ENCODE measurements at regions not wholly inside any gene's neighbourhood (a gene's known extent, or its start where the extent isn't known, plus 50 kb on each side); places are given as distances from the start of the nearest gene placed in this dataset.
"Not testable (repeated sequence)": the region's sequence is repeated elsewhere in the genome, so short reads cannot be mapped to it uniquely, and the experiment has no call there.

DNA sequence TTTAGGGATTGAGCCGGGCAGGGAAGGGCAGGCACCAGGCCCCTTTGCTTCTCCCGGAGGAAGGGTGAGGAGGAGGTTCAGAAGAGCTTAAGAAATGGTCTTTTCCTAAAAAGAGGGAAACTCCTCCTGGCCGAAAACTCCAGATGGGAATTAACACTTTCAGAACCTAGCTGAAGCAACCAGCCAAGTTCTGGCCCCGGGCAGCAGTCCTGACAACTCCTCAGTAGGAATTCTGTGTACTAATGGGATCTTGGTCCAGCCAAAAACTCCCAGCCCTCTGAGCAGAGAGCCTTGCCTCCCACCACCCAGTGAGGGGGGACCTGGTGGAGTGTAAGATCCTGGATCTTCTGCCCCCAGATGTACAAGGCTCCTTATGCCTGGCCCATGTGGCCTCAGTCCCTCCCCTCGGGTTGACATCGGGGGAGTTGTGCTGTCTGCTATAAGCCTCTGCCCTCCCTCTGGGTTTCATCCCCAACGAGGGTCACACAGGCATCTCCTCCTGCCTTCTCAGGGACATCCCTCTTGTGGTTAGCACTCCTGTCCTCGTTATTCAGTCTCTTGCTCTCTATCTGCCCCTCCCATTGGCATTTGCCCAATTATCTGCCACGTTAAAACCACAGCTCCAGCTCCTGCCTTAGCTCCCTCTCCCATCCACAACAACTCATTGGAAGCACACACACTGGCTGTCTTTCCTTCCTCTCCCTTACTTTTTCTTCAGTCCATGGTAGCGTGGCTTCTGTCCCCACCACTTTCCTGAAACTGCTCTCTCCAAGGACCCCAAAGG lies 184.6 kb downstream of the CYP26B1 start:
- no peaks in the 10 kb centered on the region for H3K27me3 Mint-ChIP-seq
- no peak overlapping the region for H3K4me3 Mint-ChIP-seq
- no peaks in the 10 kb centered on the region for H3K4me1 Mint-ChIP-seq
- H3K36me3 Mint-ChIP-seq, result no peaks in the 10 kb centered on the region
- peaks cover 5 to 18% (median 14%) of the 10 kb centered on the region in 3 donors for H3K9me3 Mint-ChIP-seq
- H3K27ac Mint-ChIP-seq, result no peak overlapping the region

DNA sequence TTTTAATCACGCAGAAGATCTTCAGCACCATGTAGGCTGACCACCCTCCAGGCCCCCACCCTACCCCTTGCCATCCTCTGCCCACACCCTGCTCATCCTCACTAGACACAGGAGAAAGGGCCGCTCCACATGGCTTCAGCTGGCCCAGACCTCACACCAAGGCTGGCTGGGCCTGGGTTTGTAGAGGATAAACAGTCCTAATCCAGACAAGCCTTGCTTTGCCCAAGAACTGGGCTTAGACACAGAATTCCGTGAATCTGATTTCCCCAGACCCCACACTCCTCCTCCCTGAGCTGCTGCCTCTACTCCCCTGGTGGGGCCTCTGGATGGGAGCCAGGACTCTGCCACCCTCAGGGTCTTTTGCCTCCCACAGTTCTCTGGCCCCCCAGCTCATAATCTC lies 185.3 kb downstream of the CYP26B1 start:
- no peaks in the 10 kb centered on the region for H3K36me3 Mint-ChIP-seq
- no peaks in the 10 kb centered on the region for H3K4me1 Mint-ChIP-seq
- no peak overlapping the region for H3K4me3 Mint-ChIP-seq
- H3K27me3 Mint-ChIP-seq, result no peaks in the 10 kb centered on the region
- H3K9me3 Mint-ChIP-seq, result peaks cover 5 to 22% (median 20%) of the 10 kb centered on the region in 3 donors
- H3K27ac Mint-ChIP-seq, result no peak overlapping the region

DNA sequence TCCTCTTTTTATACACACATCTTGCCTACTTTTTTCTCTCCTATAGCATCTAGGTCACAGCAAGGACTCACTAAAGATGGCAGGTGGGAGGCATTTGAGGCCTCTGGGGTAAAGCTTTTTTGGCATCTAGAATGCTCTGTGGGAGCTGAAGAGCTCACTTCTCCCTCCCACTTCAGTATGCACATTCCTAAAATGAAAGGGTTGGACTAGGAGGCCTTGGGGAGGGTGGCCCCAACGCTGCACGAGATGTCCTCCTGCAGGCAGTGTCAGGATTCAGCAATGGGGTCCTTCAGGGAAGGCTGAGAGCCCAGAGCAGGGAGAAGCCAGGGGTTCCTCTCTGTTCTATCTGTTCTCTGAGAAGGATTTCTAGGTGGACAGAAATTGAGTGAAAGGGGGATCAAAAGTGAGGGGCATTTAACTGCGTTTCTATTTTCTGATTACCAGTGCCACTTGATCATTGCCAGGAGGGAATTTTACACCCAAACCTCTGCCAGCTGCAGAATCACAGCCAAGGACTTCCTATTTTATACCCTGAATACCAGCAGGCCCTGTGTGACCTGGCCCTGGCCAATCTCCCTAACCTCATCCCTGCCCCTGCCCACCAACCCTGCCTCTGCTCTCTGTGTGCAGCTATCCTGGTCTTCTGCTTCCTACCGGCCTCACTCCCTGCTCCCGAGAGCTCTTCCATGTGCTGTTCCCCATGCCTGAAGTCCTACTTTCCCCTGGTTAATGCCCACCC lies 186.2 kb downstream of the CYP26B1 start:
- H3K36me3 Mint-ChIP-seq, result peaks cover 2% of the 10 kb centered on the region
- H3K4me1 Mint-ChIP-seq, result no peaks in the 10 kb centered on the region
- H3K4me3 Mint-ChIP-seq, result no peak overlapping the region
- H3K27me3 Mint-ChIP-seq, result no peaks in the 10 kb centered on the region
- H3K9me3 Mint-ChIP-seq, result peaks cover 7 to 27% (median 26%) of the 10 kb centered on the region in 3 donors
- H3K27ac Mint-ChIP-seq, result no peak overlapping the region

DNA sequence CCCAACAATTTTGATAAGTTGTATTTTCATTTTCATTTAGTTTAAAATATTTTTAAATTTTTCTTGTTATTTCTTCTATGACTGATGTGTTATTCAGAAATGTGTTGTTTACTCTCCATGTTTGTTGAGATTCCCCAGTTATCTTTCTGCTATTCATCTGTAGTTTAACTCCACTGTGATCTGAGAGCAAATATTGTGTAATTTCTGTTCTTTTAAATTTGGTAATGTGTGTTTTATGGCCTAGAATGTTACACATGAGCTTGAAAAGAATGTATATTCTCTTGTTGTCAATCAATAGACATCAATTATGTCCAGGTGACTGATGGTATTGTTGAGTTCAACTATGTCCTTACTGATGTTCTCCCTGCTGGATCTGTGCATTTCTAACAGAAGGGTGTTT lies 188.2 kb downstream of the CYP26B1 start:
- Mint-ChIP-seq H3K27ac (no peak overlapping the region), H3K27me3 (no peaks in the 10 kb centered on the region), H3K9me3 (peaks cover 9 to 27% (median 26%) of the 10 kb centered on the region in 3 donors), H3K4me3 (no peak overlapping the region), H3K36me3 (peaks cover 2% of the 10 kb centered on the region), H3K4me1 (no peaks in the 10 kb centered on the region)

DNA sequence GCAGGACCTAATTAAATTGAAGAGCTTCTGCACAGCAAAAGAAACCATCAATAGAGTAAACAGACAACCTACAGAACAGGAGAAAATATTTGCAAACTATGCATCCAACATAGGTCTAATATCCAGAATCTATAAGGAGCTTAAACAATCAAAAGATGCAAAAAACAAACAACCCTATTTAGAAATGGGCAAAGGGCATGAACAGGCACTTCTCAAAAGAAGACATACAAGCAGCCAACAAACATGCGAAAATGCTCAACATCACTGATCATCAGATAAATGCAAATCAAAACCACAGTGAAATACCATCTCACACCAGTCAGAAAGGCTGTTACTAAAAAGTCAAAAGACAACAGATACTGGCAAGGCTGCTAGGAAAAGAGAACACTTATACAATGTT lies 189.2 kb downstream of the CYP26B1 start:
- H3K9me3 Mint-ChIP-seq, result peaks cover 9 to 32% (median 26%) of the 10 kb centered on the region in 3 donors

DNA sequence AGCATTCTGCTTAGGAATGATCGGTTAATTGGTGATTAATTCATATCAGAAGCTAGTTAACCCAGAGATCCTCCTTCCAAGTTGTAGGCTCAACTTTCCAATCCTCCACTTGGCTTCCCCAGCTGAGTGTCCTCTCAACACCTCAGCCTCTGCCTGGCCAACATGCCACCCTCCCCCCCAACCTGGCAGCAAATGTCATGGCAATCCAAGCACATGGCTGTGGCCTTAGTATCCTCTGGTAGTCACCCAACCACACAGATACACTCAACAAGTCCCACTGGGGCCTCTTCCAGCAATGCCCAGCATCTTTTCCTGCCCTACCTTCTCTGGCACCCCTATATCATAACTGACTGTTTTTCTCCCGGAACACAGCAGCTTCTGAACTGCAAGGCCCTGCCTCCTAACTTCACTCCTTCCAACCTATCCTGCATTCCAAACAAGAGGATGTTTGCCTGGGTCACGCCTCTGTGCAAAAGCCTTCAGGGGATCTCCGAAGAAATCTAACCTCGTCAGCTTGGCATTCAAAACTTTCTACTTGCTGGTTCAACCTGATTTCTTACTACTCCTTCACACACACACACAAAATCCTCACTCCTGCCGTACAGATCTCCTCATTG lies 195.0 kb downstream of the CYP26B1 start:
- Mint-ChIP-seq H3K4me1 (no peaks in the 10 kb centered on the region), H3K4me3 (no peak overlapping the region), H3K27me3 (peaks cover 1% of the 10 kb centered on the region), H3K36me3 (peaks cover 5% of the 10 kb centered on the region), H3K27ac (no peak overlapping the region), H3K9me3 (peaks cover 5 to 12% (median 8%) of the 10 kb centered on the region in 3 donors)

More for the DNA sequence above, 189.2 kb downstream of the CYP26B1 start:
- H3K4me1 Mint-ChIP-seq, H3K27me3 Mint-ChIP-seq, H3K36me3 Mint-ChIP-seq, H3K4me3 Mint-ChIP-seq, H3K27ac Mint-ChIP-seq: not testable (repeated sequence)

DNA sequence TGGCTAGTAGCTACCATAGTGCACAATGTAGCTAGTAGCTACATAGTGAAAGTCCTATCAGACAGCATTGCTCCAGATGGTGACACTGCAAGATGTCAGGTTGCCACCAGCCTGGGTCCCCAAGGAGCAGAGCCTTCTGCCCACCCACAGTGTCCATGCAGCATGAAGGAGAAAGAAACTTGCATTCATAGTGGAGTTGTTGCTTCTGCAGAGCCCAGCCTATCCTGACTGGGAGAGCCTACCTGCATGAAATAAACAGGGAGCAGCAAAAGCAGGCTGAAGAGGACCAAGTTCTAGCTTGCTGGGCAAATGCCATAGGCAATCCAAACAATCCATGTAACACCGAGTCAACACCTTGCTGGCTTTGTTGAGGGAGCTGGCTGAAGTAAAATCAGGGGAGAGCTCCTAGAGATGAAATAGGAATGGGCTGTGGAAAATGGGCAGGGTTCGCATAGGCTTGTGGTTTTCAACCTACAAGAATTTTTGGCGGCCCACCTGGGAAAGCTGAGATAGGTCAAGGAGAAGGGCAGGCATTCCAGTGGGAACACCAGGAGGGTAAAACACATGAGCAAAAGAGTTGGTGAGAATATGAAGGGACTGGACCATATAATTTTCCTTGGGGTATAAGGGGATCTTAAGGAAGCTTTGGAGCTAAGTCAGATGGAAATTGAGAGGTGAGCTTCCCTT lies 195.8 kb downstream of the CYP26B1 start:
- Mint-ChIP-seq H3K4me1 (no peaks in the 10 kb centered on the region), H3K27me3 (peaks cover 1% of the 10 kb centered on the region), H3K4me3 (no peak overlapping the region), H3K27ac (no peak overlapping the region), H3K36me3 (peaks cover 3% of the 10 kb centered on the region), H3K9me3 (peaks cover 2 to 7% (median 2%) of the 10 kb centered on the region in 3 donors)

DNA sequence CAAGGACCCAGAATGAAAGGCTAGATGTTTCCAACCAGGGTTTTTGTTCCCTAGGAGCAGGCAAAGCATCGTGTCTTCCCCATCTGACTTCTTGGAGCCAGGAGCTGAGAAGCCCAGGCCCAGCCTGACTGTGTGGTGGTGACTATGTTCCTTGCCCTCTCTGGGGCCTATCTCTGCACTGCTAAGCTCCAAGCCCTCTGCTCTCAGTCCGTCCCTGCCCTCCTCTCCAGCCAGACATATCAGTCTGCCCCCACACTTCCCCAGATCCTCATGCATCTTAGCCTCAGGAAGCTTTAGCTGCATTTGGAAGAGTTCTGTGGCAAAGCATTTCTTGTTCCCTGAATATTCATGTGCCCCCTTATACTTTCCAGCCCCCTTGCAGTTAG lies 196.6 kb downstream of the CYP26B1 start:
- Mint-ChIP-seq H3K27ac (no peak overlapping the region), H3K4me1 (no peaks in the 10 kb centered on the region), H3K4me3 (no peak overlapping the region), H3K9me3 (peaks cover 0 to 6% (median 2%) of the 10 kb centered on the region in 3 donors), H3K27me3 (peaks cover 1% of the 10 kb centered on the region), H3K36me3 (peaks cover 3% of the 10 kb centered on the region)

DNA sequence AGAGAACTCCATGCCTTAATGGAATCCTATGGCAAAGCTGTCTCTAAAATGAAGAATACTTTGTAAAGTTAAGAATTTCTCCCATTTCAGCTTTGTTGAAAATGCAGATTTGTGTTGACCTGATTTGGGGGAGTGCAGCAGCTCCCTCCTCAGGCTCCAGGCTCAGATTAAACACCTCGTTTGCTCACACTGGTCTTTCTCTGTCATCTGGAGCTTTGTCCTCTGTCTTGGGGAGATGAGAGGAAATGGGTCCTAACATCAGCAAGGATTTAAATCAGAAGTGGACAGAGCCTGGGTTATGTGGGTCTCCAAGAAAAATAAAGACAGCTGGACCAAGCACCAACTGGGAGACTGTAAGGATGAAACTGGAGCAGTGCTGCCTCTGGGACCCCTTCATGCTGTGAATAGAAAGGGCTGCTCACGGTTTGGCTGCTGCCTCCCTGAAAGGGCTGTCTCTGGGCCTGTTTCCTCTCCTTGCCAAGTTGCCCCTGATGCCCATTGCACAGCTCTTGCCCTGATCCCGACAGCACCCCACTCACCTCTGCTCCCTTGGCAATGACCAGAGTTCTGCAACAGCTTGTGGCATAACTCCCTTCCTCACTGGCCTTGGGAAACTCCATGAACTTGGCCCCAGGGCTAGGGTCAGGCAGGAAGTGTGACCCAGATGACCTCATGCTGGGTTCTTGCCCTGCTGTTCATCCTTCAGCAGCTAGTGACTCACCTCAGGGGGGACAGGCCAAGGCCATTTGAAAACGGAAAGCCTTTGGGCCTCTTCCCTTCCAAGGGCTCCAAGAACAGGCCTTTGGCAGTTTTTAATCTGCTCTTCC lies 197.2 kb downstream of the CYP26B1 start:
- H3K27me3 Mint-ChIP-seq, result peaks cover 1% of the 10 kb centered on the region
- no peak overlapping the region for H3K4me3 Mint-ChIP-seq
- H3K27ac Mint-ChIP-seq, result no peak overlapping the region
- H3K4me1 Mint-ChIP-seq, result no peaks in the 10 kb centered on the region
- peaks cover 0 to 6% (median 2%) of the 10 kb centered on the region in 3 donors for H3K9me3 Mint-ChIP-seq
- peaks cover 3% of the 10 kb centered on the region for H3K36me3 Mint-ChIP-seq

DNA sequence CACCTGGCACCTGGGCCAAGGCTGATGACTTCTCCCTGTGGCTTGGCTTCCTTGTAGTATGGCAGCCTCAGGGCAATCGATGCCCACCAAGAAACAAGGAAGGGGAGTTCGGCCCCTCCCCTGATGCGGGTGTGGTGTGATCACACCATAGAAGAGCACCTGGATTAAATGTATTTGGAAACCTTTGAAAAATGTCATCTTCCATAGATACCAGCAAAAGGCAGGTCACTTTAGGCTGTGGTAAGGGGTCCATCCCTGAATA lies 198.2 kb downstream of the CYP26B1 start:
- peaks cover 1% of the 10 kb centered on the region for H3K27me3 Mint-ChIP-seq
- no peak overlapping the region for H3K4me3 Mint-ChIP-seq
- H3K9me3 Mint-ChIP-seq, result peaks cover 0 to 6% (median 0%) of the 10 kb centered on the region in 3 donors
- no peak overlapping the region for H3K27ac Mint-ChIP-seq
- H3K36me3 Mint-ChIP-seq, result peaks cover 3% of the 10 kb centered on the region
- H3K4me1 Mint-ChIP-seq, result no peaks in the 10 kb centered on the region

DNA sequence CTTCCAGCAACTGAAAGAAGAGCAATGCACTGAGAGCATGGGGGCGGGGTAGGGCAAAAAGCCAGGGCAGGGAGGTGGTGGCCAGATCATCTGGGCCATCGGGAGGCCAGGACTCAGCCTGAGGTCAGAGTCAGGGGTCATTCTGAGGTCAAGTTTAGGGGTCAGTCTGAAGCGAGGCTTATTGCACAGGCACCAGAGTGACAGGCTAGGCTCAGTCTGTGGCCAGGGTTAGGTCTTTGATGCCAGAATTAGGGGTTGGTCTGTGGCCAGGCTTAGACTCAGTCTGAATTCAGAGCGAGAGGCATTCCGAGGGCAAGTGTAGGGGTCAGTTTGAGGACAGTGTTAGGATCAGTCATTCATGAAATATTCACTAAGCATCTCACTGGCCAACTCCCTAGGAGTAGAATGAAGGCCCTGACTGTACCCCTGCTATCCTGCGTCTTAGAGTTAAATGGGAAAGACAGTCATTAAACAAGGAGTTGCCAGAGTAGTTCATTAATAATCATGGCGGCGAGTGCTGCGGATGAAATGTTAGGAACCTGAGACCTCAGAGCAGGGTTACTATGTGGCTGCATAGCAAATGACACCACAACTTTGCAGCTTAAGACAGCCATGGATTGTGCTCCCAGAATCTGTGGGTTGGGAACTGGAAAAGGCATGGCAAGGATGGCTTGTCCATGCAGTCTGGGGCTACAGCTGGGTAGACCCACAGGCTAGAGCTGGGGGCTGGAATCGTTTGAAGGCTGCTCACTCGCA lies 198.7 kb downstream of the CYP26B1 start:
- H3K9me3 Mint-ChIP-seq, result peaks cover 0 to 3% (median 0%) of the 10 kb centered on the region in 3 donors
- H3K36me3 Mint-ChIP-seq, result peaks cover 3% of the 10 kb centered on the region
- no peaks in the 10 kb centered on the region for H3K4me1 Mint-ChIP-seq
- no peak overlapping the region for H3K27ac Mint-ChIP-seq
- H3K4me3 Mint-ChIP-seq, result no peak overlapping the region
- H3K27me3 Mint-ChIP-seq, result peaks cover 1% of the 10 kb centered on the region

DNA sequence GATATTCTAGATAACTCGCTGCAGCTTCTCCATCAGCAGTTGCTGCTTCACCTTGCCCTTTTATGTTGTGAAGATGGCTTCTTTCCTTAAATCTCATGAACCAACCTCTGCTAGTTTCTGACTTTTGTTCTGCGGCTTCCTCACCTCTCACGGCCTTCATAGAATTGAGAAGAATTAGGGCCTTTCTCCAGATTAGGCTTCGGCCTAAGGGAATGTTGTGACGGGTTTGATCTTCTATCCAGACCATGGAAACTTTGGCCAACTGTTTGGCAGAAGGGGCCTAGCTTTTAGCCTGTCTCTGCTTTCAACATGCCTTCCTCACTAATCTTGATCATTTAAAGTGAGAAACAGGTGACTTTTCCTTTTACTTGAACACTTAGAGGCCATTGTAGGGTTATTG lies 199.9 kb downstream of the CYP26B1 start:
- Mint-ChIP-seq H3K27ac (no peak overlapping the region), H3K27me3 (peaks cover 1% of the 10 kb centered on the region), H3K36me3 (peaks cover 1% of the 10 kb centered on the region)

DNA sequence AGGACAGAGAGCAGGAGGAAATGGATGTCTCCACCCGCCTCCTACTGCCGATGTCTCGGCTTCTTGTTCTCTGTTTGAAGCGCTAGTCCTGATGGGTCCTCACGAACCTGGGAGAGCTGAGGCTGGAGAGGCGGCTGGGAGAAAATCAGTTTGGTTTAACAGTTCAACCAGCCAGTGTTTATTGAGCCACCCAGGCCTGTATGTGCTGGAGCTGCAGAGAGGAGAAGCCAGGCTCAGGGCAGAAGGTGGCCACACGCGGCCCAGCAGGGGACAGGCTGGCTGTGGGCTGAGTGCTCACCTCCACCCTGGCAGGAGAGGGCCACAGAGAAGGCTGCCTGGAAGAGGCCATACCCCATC lies 202.1 kb downstream of the CYP26B1 start:
- H3K36me3 Mint-ChIP-seq, result peaks cover 1% of the 10 kb centered on the region
- no peak overlapping the region for H3K4me3 Mint-ChIP-seq
- no peak overlapping the region for H3K27ac Mint-ChIP-seq
- H3K4me1 Mint-ChIP-seq, result no peaks in the 10 kb centered on the region
- no peaks in the 10 kb centered on the region for H3K9me3 Mint-ChIP-seq
- peaks cover 2% of the 10 kb centered on the region for H3K27me3 Mint-ChIP-seq

More for the DNA sequence above, 199.9 kb downstream of the CYP26B1 start:
- Mint-ChIP-seq H3K4me3 (no peak overlapping the region), H3K4me1 (no peaks in the 10 kb centered on the region), H3K9me3 (no peaks in the 10 kb centered on the region)
